ENCODE measurements at regions not wholly inside any gene's neighbourhood (a gene's known extent, or its start where the extent isn't known, plus 50 kb on each side); places are given as distances from the start of the nearest gene placed in this dataset.

DNA sequence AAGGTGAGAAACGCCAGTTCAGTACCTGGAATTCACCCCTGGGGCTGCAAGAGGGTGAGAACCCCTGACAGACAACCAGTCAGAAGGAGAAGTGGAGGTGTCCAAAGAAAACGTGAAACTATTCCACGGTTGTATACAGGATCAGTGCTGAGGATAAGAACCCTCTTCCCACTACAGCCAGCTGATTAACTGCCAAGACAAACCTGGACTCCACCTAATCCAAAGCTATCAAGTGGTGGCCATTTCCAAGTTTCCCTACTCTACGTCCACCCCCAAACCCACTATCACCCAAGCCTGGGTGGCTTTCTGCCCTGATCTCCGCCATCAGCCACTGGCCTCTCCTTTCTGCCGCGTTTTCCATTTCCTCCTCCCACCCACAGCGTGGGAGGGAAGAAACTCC lies 312.3 kb upstream of the ID2 start:
- no peak for TF ChIP-seq EZH2 (IDR thresholded peaks at IDR 0.05; ENCODE audit: insufficient read depth, poor library complexity, severe bottlenecking)
- TF ChIP-seq EZH2phosphoT487 (IDR thresholded peaks at IDR 0.05; ENCODE audit: insufficient read depth, low read depth) = no peak

Measured in GM23248 (cell line).